Psoas muscle (tissue), 7 donors: ENCODE measurements at regions not wholly inside any gene's neighbourhood (a gene's known extent, or its start where the extent isn't known, plus 50 kb on each side); places are given as distances from the start of the nearest gene placed in this dataset.

Experiments
- ATAC-seq, 4 donors: fragments of 200-7000 bp; cut with Tn5 transposase; one replicate each; pipeline ENCODE4 v1.9.1; 2020; ENCODE audit warnings: moderate library complexity in 3 of 4, mild to moderate bottlenecking in 2 of 4
- DNase-seq, 2 donors: peaks; one replicate each; pipeline ENCODE4 v3.0.0-alpha.2; 2020
- H3K27ac ChIP-seq: fragments of 200-600 bp; one replicate; pipeline ENCODE4 v1.8.0; 2022
- H3K27me3 ChIP-seq, 3 donors: fragments of 200-600 bp in 1 of 3; one replicate each; pipeline versions ENCODE4 v1.6.1 to v1.8.0; 2013 to 2022; ENCODE audit warnings: low read length in 2 of 3, mild to moderate bottlenecking in 2 of 3, moderate library complexity in 1 of 3; ENCODE audit not compliant: insufficient read depth in 3 of 3
- H3K36me3 ChIP-seq, 2 donors: fragments of 200-600 bp in 1 of 2; one replicate each; pipeline versions ENCODE4 v1.6.1 to v1.8.0; 2013 to 2022; ENCODE audit warnings: low read depth in 1 of 2, mild to moderate bottlenecking in 1 of 2, moderate library complexity in 1 of 2; ENCODE audit not compliant: insufficient read depth in 1 of 2
- H3K4me1 ChIP-seq: fragments of 200-600 bp; one replicate; pipeline ENCODE4 v1.8.0; 2022
- H3K4me3 ChIP-seq: fragments of 200-600 bp; one replicate; pipeline ENCODE4 v1.8.0; 2022; ENCODE audit warnings: mild to moderate bottlenecking
- H3K9me3 ChIP-seq: fragments of 200-600 bp; one replicate; pipeline ENCODE4 v1.8.0; 2022
- CTCF ChIP-seq: fragments of 200-600 bp; IDR thresholded peaks from one replicate; pipeline ENCODE4 v1.8.0; 2022; ENCODE audit warnings: antibody characterized with exemption
- WGBS, 3 donors: extraction: QIAGEN DNeasy Blood & Tissue Kit; methylation state at CpG; one replicate each; pipeline versions ENCODE4 v1.1.6 to v1.1.7; 2013; 5-methylcytosine and 5-hydroxymethylcytosine counted together
- intact Hi-C, 2 donors: fragments of 100-400 bp; cut with DNase I; formaldehyde crosslinking; loops; one replicate each; pipeline versions ENCODE4 v1.11.0 to v1.14.2; 2022
- donor health status: healthy with polysubstance abuse.
- donor health status: DM: no; HTN: no; CAD: no; lungs with moderate emphysema.
- donor health status: Bipolar disorder and iron deficiency.
- donor health status: healthy.
- donor health status: DM: yes; HTN: yes; CAD: no.
- donor health status: DM: no; HTN: no; CAD: no.
- donor health status: DM: yes; HTN: yes; CAD: no.

- no peak overlapping the region for H3K4me3 ChIP-seq
These were observed 176.4 kb downstream of the MAFB start for GRCh38 chr20:40512591-40512990.

GRCh38 chr20:40511478-40511877 lies 177.6 kb downstream of the MAFB start:
- Histone ChIP-seq H3K4me1 (no peaks in the 10 kb centered on the region), H3K27me3 (no peaks in the 10 kb centered on the region), H3K36me3 (no peaks in the 10 kb centered on the region), H3K4me3 (no peak overlapping the region), H3K27ac (no peak overlapping the region), H3K9me3 (no peaks in the 10 kb centered on the region)
- TF ChIP-seq CTCF: no peak
- peak; percentile 57 to 61 for DNase-seq
- WGBS, 3 donors: 16 to 32% (median 18%) methylated on average over 3 of the region's 3 CpGs
- intact Hi-C loops: no loop called here
- ATAC-seq: peak in 3 of 4 donors; percentile 63 to 76 (median 64)

More at GRCh38 chr20:40512591-40512990, 176.4 kb downstream of the MAFB start:
- 88 to 96% (median 89%) methylated on average over 4 of the region's 4 CpGs for whole genome bisulfite sequencing, 3 donors
- no peaks in the 10 kb centered on the region for H3K4me1 ChIP-seq
- ATAC-seq: no peak
- H3K9me3 ChIP-seq: no peaks in the 10 kb centered on the region
- no peak overlapping the region for H3K27ac ChIP-seq
- DNase-seq: no peak
- no peaks in the 10 kb centered on the region for H3K36me3 ChIP-seq
- TF ChIP-seq CTCF: no peak
- no peaks in the 10 kb centered on the region for H3K27me3 ChIP-seq
- intact Hi-C loops: no loop called here

DNA sequence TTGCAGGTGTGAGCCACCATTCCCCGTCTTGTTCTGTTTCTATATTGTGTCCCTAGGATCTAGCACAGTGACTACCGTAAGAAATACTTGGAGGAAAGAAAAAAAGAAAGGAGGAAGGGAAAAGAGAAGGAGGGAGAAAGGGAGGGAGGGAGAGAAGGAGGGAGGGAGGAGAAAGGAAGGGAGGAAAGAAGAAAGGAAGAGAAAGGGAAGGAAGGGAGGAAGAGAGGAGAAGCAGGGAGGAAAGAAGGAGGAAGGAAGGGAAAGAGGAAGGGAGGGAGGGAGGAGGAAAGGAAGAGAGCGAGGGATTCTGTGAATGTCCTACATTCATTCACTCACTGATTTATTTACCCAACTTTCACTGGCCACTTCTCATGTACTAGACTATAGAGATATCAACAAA lies 178.4 kb downstream of the MAFB start:
- Histone ChIP-seq H3K27ac (no peak overlapping the region), H3K4me1 (no peaks in the 10 kb centered on the region), H3K4me3 (no peak overlapping the region), H3K9me3 (no peaks in the 10 kb centered on the region), H3K27me3 (no peaks in the 10 kb centered on the region), H3K36me3 (no peaks in the 10 kb centered on the region)
- intact Hi-C loops: no loop called here
- ATAC-seq: no peak
- TF ChIP-seq CTCF: no peak
- WGBS, 3 donors: 92 to 94% (median 93%) methylated on average over 3 of the region's 3 CpGs
- no peak for DNase-seq

DNA sequence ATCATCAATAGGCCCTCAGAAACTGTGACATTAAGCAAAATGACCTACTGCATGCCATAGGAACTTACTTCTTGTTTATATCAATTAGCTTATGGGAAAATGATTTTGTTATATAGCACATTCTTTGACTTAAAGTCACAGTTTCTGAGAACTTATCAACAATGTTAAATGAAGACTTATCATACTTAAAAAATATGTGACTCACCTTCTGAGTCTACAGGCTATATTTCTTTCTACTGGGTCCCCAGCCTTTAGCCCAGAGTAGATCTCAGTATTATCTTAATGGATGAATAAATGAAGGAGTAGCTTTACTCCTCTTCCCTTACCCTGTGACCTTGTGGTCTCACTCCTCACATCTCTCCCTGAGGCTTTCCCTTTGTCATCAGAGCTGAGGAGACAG lies 180.2 kb downstream of the MAFB start:
- H3K27me3 ChIP-seq: no peaks in the 10 kb centered on the region
- DNase-seq: no peak
- no peaks in the 10 kb centered on the region for H3K9me3 ChIP-seq
- ATAC-seq: no peak
- no peaks in the 10 kb centered on the region for H3K4me1 ChIP-seq
- TF ChIP-seq CTCF: no peak
- H3K4me3 ChIP-seq: no peak overlapping the region
- H3K27ac ChIP-seq: no peak overlapping the region
- intact Hi-C loops: no loop called here
- no peaks in the 10 kb centered on the region for H3K36me3 ChIP-seq

GRCh38 chr20:40506537-40506939 lies 182.5 kb downstream of the MAFB start:
- H3K4me1 ChIP-seq: no peaks in the 10 kb centered on the region
- TF ChIP-seq CTCF: no peak
- peak; percentile 93 for DNase-seq
- WGBS, 3 donors: 41 to 63% (median 46%) methylated on average over 9 of the region's 9 CpGs
- H3K36me3 ChIP-seq: no peaks in the 10 kb centered on the region
- H3K9me3 ChIP-seq: no peaks in the 10 kb centered on the region
- no peaks in the 10 kb centered on the region for H3K27me3 ChIP-seq
- no peak overlapping the region for H3K4me3 ChIP-seq
- peak; percentile 89 to 92 (median 90) for ATAC-seq
- intact Hi-C loops: no loop called here
- H3K27ac ChIP-seq: no peak overlapping the region
